SK-N-MC (cell line): ENCODE measurements at regions not wholly inside any gene's neighbourhood (a gene's known extent, or its start where the extent isn't known, plus 50 kb on each side); places are given as distances from the start of the nearest gene placed in this dataset.

Experiments
- EZH2 ChIP-seq: fragments of 200-600 bp; sonication (generic); IDR thresholded peaks from one replicate; pipeline ENCODE4 v1.6.1; 2017; ENCODE audit warnings: antibody characterized with exemption
- POLR2AphosphoS5 ChIP-seq: IDR thresholded peaks from 2 replicates; pipeline ENCODE4 v1.6.1; 2012; ENCODE audit warnings: mild to moderate bottlenecking, low read depth, low read length, borderline replicate concordance

DNA sequence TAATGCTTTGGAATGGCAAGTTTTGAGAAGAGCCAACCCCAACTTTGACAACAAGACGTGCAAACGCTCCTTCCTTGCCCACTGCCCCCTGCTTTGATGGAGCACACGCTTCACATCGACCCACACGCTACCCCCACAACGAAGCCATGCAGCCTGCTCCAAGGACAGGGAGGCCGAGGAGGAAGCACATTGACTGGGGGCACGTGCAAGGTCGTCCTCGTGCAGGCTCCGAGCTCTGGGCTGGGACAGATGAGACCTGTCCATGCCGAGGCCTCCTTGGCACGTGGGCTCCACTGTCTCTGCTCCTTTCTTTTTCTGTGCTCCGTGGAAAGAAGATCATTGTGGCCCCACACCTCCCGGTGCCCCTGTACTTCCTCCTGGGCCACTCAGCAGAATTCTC is 309.0 kb downstream of the TEX29 start:
- TF ChIP-seq POLR2AphosphoS5 (no peak), EZH2 (no peak)
